ENCODE measurements at regions not wholly inside any gene's neighbourhood (a gene's known extent, or its start where the extent isn't known, plus 50 kb on each side); places are given as distances from the start of the nearest gene placed in this dataset.

- Histone ChIP-seq H3K36me3 (ENCODE audit: control insufficient read depth, insufficient read depth, low read length) (no peaks in the 10 kb centered on the region), H3K27ac (ENCODE audit: low read depth, low read length) (no peak overlapping the region), H3K9ac (ENCODE audit: low read length) (no peak overlapping the region), H3K9me3 (ENCODE audit: control insufficient read depth, insufficient read depth, low read depth, low read length) (no peaks in the 10 kb centered on the region), H3K27me3 (ENCODE audit: control insufficient read depth, insufficient read depth, low read length) (no peaks in the 10 kb centered on the region), H3K4me3 (ENCODE audit: low read depth, low read length) (no peak overlapping the region), H3K4me1 (ENCODE audit: control insufficient read depth, insufficient read depth, low read length) (peaks cover 9% of the 10 kb centered on the region)
These were observed 979.2 kb upstream of the WWC1 start for GRCh38 chr5:167312225-167312624.

GRCh38 chr5:167315762-167316161, 975.7 kb upstream of the WWC1 start:
- Histone ChIP-seq H3K27me3 (ENCODE audit: control insufficient read depth, insufficient read depth, low read length) (no peaks in the 10 kb centered on the region), H3K4me1 (ENCODE audit: control insufficient read depth, insufficient read depth, low read length) (peaks cover 20% of the 10 kb centered on the region), H3K9me3 (ENCODE audit: control insufficient read depth, insufficient read depth, low read depth, low read length) (peaks cover 5% of the 10 kb centered on the region; the same call in 1 of the 2 replicates), H3K27ac (ENCODE audit: low read depth, low read length) (no peak overlapping the region), H3K4me3 (ENCODE audit: low read depth, low read length) (no peak overlapping the region), H3K9ac (ENCODE audit: low read length) (no peak overlapping the region), H3K36me3 (ENCODE audit: control insufficient read depth, insufficient read depth, low read length) (peaks cover 4% of the 10 kb centered on the region; the same call in 1 of the 2 replicates)

- peaks cover 20% of the 10 kb centered on the region for H3K4me1 ChIP-seq (ENCODE audit: control insufficient read depth, insufficient read depth, low read length)
- no peaks in the 10 kb centered on the region for H3K27me3 ChIP-seq (ENCODE audit: control insufficient read depth, insufficient read depth, low read length)
- H3K4me3 ChIP-seq (ENCODE audit: low read depth, low read length) = no peak overlapping the region
- H3K9ac ChIP-seq (ENCODE audit: low read length) = no peak overlapping the region
- peaks cover 5% of the 10 kb centered on the region; the same call in 1 of the 2 replicates for H3K9me3 ChIP-seq (ENCODE audit: control insufficient read depth, insufficient read depth, low read depth, low read length)
- no peak overlapping the region for H3K27ac ChIP-seq (ENCODE audit: low read depth, low read length)
- H3K36me3 ChIP-seq (ENCODE audit: control insufficient read depth, insufficient read depth, low read length) = peaks cover 4% of the 10 kb centered on the region; the same call in 1 of the 2 replicates
These were observed 973.6 kb upstream of the WWC1 start for GRCh38 chr5:167317884-167318283.

- H3K9me3 ChIP-seq (ENCODE audit: control insufficient read depth, insufficient read depth, low read depth, low read length) = peaks cover 7% of the 10 kb centered on the region
- H3K4me3 ChIP-seq (ENCODE audit: low read depth, low read length) = no peak overlapping the region
- no peak overlapping the region for H3K27ac ChIP-seq (ENCODE audit: low read depth, low read length)
- H3K36me3 ChIP-seq (ENCODE audit: control insufficient read depth, insufficient read depth, low read length) = peaks cover 4% of the 10 kb centered on the region; the same call in 1 of the 2 replicates
- no peak overlapping the region for H3K9ac ChIP-seq (ENCODE audit: low read length)
- H3K27me3 ChIP-seq (ENCODE audit: control insufficient read depth, insufficient read depth, low read length) = no peaks in the 10 kb centered on the region
- peaks cover 20% of the 10 kb centered on the region for H3K4me1 ChIP-seq (ENCODE audit: control insufficient read depth, insufficient read depth, low read length)
These were observed 972.2 kb upstream of the WWC1 start for GRCh38 chr5:167319243-167319642.

- H3K9ac ChIP-seq (ENCODE audit: low read length) = no peak overlapping the region
- H3K36me3 ChIP-seq (ENCODE audit: control insufficient read depth, insufficient read depth, low read length) = peaks cover 4% of the 10 kb centered on the region; the same call in 1 of the 2 replicates
- no peak overlapping the region for H3K4me3 ChIP-seq (ENCODE audit: low read depth, low read length)
- no peaks in the 10 kb centered on the region for H3K27me3 ChIP-seq (ENCODE audit: control insufficient read depth, insufficient read depth, low read length)
- H3K4me1 ChIP-seq (ENCODE audit: control insufficient read depth, insufficient read depth, low read length) = peaks cover 20% of the 10 kb centered on the region
- H3K9me3 ChIP-seq (ENCODE audit: control insufficient read depth, insufficient read depth, low read depth, low read length) = peaks cover 7% of the 10 kb centered on the region
- H3K27ac ChIP-seq (ENCODE audit: low read depth, low read length) = no peak overlapping the region
These were observed 971.4 kb upstream of the WWC1 start for GRCh38 chr5:167320019-167320418.

- H3K27ac ChIP-seq (ENCODE audit: low read depth, low read length) = no peak overlapping the region
- no peak overlapping the region for H3K9ac ChIP-seq (ENCODE audit: low read length)
- H3K36me3 ChIP-seq (ENCODE audit: control insufficient read depth, insufficient read depth, low read length) = no peaks in the 10 kb centered on the region
- no peaks in the 10 kb centered on the region for H3K4me1 ChIP-seq (ENCODE audit: control insufficient read depth, insufficient read depth, low read length)
- no peaks in the 10 kb centered on the region for H3K27me3 ChIP-seq (ENCODE audit: control insufficient read depth, insufficient read depth, low read length)
- H3K4me3 ChIP-seq (ENCODE audit: low read depth, low read length) = no peak overlapping the region
- H3K9me3 ChIP-seq (ENCODE audit: control insufficient read depth, insufficient read depth, low read depth, low read length) = no peaks in the 10 kb centered on the region
These were observed 959.1 kb upstream of the WWC1 start for GRCh38 chr5:167332309-167332708.

GRCh38 chr5:167336161-167336560, 955.3 kb upstream of the WWC1 start:
- H3K36me3 ChIP-seq (ENCODE audit: control insufficient read depth, insufficient read depth, low read length) = no peaks in the 10 kb centered on the region
- H3K4me1 ChIP-seq (ENCODE audit: control insufficient read depth, insufficient read depth, low read length) = no peaks in the 10 kb centered on the region
- H3K4me3 ChIP-seq (ENCODE audit: low read depth, low read length) = no peak overlapping the region
- no peaks in the 10 kb centered on the region for H3K9me3 ChIP-seq (ENCODE audit: control insufficient read depth, insufficient read depth, low read depth, low read length)
- H3K9ac ChIP-seq (ENCODE audit: low read length) = no peak overlapping the region
- no peak overlapping the region for H3K27ac ChIP-seq (ENCODE audit: low read depth, low read length)
- no peaks in the 10 kb centered on the region for H3K27me3 ChIP-seq (ENCODE audit: control insufficient read depth, insufficient read depth, low read length)

GRCh38 chr5:167339205-167339604, 952.2 kb upstream of the WWC1 start:
- no peaks in the 10 kb centered on the region for H3K9me3 ChIP-seq (ENCODE audit: control insufficient read depth, insufficient read depth, low read depth, low read length)
- H3K4me3 ChIP-seq (ENCODE audit: low read depth, low read length) = no peak overlapping the region
- H3K27me3 ChIP-seq (ENCODE audit: control insufficient read depth, insufficient read depth, low read length) = no peaks in the 10 kb centered on the region
- H3K4me1 ChIP-seq (ENCODE audit: control insufficient read depth, insufficient read depth, low read length) = no peaks in the 10 kb centered on the region
- H3K27ac ChIP-seq (ENCODE audit: low read depth, low read length) = no peak overlapping the region
- H3K36me3 ChIP-seq (ENCODE audit: control insufficient read depth, insufficient read depth, low read length) = no peaks in the 10 kb centered on the region
- H3K9ac ChIP-seq (ENCODE audit: low read length) = no peak overlapping the region

- H3K9ac ChIP-seq (ENCODE audit: low read length) = no peak overlapping the region
- H3K4me1 ChIP-seq (ENCODE audit: control insufficient read depth, insufficient read depth, low read length) = no peaks in the 10 kb centered on the region
- no peaks in the 10 kb centered on the region for H3K9me3 ChIP-seq (ENCODE audit: control insufficient read depth, insufficient read depth, low read depth, low read length)
- no peaks in the 10 kb centered on the region for H3K27me3 ChIP-seq (ENCODE audit: control insufficient read depth, insufficient read depth, low read length)
- H3K36me3 ChIP-seq (ENCODE audit: control insufficient read depth, insufficient read depth, low read length) = no peaks in the 10 kb centered on the region
- H3K27ac ChIP-seq (ENCODE audit: low read depth, low read length) = no peak overlapping the region
- H3K4me3 ChIP-seq (ENCODE audit: low read depth, low read length) = no peak overlapping the region
These were observed 945.0 kb upstream of the WWC1 start for GRCh38 chr5:167346461-167346860.

- no peaks in the 10 kb centered on the region for H3K9me3 ChIP-seq (ENCODE audit: control insufficient read depth, insufficient read depth, low read depth, low read length)
- no peak overlapping the region for H3K27ac ChIP-seq (ENCODE audit: low read depth, low read length)
- peaks cover 8% of the 10 kb centered on the region for H3K4me1 ChIP-seq (ENCODE audit: control insufficient read depth, insufficient read depth, low read length)
- H3K36me3 ChIP-seq (ENCODE audit: control insufficient read depth, insufficient read depth, low read length) = no peaks in the 10 kb centered on the region
- H3K27me3 ChIP-seq (ENCODE audit: control insufficient read depth, insufficient read depth, low read length) = no peaks in the 10 kb centered on the region
- H3K4me3 ChIP-seq (ENCODE audit: low read depth, low read length) = no peak overlapping the region
- no peak overlapping the region for H3K9ac ChIP-seq (ENCODE audit: low read length)
These were observed 943.1 kb upstream of the WWC1 start for GRCh38 chr5:167348251-167348926.

GRCh38 chr5:167348980-167349379, 942.5 kb upstream of the WWC1 start:
- H3K9ac ChIP-seq (ENCODE audit: low read length) = no peak overlapping the region
- H3K9me3 ChIP-seq (ENCODE audit: control insufficient read depth, insufficient read depth, low read depth, low read length) = no peaks in the 10 kb centered on the region
- H3K4me3 ChIP-seq (ENCODE audit: low read depth, low read length) = no peak overlapping the region
- no peak overlapping the region for H3K27ac ChIP-seq (ENCODE audit: low read depth, low read length)
- H3K4me1 ChIP-seq (ENCODE audit: control insufficient read depth, insufficient read depth, low read length) = peaks cover 8% of the 10 kb centered on the region
- no peaks in the 10 kb centered on the region for H3K27me3 ChIP-seq (ENCODE audit: control insufficient read depth, insufficient read depth, low read length)
- no peaks in the 10 kb centered on the region for H3K36me3 ChIP-seq (ENCODE audit: control insufficient read depth, insufficient read depth, low read length)
